ENCODE measurements at regions not wholly inside any gene's neighbourhood (a gene's known extent, or its start where the extent isn't known, plus 50 kb on each side); places are given as distances from the start of the nearest gene placed in this dataset.
A peak's percentile ranks its signal among the peaks of the same experiment; 100 is the strongest.

DNA sequence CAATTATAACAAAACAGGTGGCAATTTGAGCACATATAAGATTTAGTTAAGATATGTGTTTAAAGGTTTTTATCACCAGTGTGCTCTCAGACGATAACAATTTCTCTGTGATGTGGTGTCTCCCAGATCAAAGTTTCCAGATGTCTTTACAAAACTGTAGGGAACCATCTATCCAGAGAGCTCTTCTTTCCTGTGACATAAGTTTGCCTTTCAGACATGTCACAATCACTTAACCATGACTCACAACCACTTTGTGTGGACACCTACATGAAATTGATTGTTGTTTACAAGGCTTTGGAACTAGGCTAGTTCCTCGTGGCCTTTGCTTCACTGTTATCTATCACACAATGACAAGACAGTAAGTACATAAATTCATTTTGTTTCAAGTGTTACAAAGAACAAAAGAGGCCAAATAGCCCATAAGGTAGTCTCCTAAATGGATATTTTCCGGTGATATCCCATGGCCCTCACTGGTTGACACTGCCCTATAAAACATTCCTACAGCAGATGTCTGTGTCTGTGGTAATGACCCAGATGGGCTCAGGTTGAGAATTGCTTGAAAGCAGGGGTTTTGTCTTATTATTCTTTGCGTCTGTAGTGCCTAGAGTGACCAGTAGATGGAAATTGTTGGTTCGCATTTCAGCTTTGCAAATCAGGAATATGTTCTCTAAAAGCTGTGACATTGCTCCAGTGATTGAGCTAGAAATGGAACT is 297.8 kb upstream of the FAM241A start:
- TF ChIP-seq, protein P1, sequence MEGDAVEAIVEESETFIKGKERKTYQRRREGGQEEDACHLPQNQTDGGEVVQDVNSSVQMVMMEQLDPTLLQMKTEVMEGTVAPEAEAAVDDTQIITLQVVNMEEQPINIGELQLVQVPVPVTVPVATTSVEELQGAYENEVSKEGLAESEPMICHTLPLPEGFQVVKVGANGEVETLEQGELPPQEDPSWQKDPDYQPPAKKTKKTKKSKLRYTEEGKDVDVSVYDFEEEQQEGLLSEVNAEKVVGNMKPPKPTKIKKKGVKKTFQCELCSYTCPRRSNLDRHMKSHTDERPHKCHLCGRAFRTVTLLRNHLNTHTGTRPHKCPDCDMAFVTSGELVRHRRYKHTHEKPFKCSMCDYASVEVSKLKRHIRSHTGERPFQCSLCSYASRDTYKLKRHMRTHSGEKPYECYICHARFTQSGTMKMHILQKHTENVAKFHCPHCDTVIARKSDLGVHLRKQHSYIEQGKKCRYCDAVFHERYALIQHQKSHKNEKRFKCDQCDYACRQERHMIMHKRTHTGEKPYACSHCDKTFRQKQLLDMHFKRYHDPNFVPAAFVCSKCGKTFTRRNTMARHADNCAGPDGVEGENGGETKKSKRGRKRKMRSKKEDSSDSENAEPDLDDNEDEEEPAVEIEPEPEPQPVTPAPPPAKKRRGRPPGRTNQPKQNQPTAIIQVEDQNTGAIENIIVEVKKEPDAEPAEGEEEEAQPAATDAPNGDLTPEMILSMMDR (IDR thresholded peaks at IDR 0.05; ENCODE audit: insufficient read depth in 1 of 2, low read depth in 1 of 2, low read length in 1 of 2, severe bottlenecking in 1 of 2, unreplicated experiment in 1 of 2), result peak; percentile 36 to 41
- BruUV-seq (replicated peaks), result no TSS peak
- intact Hi-C loops (cut with micrococcal nuclease; ENCODE audit: unreplicated experiment), result loop anchor here (2.0 kb wide), 1 partner anchor 183 kb away; no protein-coding TSS in a partner anchor
- Histone ChIP-seq H3K27me3 (replicated peaks; ENCODE audit: control insufficient read depth, insufficient read depth, low read length) (no peaks in the 10 kb centered on the region), H3K36me3 (ENCODE audit: control insufficient read depth, insufficient read depth, low read length) (no peaks in the 10 kb centered on the region), H3K9me3 (no peaks in the 10 kb centered on the region; the same call in 1 of the 2 replicates), H3K4me3 (ENCODE audit: low read depth, low read length) (no peak overlapping the region), H3K4me1 (no peaks in the 10 kb centered on the region)
- Mint-ChIP-seq H3K27me3 (ENCODE audit: insufficient read depth, unreplicated experiment) (no peaks in the 10 kb centered on the region), H3K4me3 (ENCODE audit: unreplicated experiment) (no peak overlapping the region), H3K9me3 (ENCODE audit: unreplicated experiment) (no peaks in the 10 kb centered on the region), H3K36me3 (ENCODE audit: insufficient read depth, unreplicated experiment) (no peaks in the 10 kb centered on the region), H3K4me1 (ENCODE audit: low read depth, unreplicated experiment) (no peaks in the 10 kb centered on the region), H3K27ac (ENCODE audit: unreplicated experiment) (no peak overlapping the region)
- POLR2A ChIA-PET, result no interaction called here
- DNase-seq, result no peak
- CTCF ChIA-PET, result interaction anchor here (1.0 kb wide), 1 partner anchor 184 kb away, joined by 3 read pairs; no protein-coding TSS in a partner anchor

DNA sequence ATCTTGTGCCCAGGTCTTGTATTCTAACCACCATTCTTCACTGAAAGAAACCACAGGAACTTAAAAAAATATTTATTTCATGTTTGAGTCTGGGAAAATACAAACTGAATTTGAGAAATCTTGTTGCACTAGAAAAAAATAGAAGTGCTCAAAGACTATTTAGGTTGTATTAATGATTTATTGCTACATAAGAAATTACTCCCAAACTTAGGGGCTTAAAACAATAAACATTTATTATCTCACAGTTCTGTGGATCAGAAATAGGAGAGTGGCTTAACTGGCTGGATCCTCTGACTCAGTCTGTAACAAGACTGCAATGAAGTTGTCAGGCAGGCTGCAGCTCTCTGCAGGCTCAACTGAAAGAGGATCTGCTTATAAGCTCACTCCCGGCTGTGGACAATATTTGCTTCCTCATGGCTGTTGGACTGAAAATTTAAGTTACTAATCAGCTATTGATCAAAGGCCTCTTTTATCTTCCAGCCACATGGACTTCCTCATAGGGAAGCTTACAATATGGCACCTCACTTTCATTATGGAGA is 295.4 kb upstream of the FAM241A start:
- Histone ChIP-seq H3K4me3 (ENCODE audit: low read depth, low read length) (no peak overlapping the region), H3K4me1 (no peaks in the 10 kb centered on the region), H3K36me3 (ENCODE audit: control insufficient read depth, insufficient read depth, low read length) (no peaks in the 10 kb centered on the region), H3K9me3 (no peaks in the 10 kb centered on the region), H3K27me3 (replicated peaks; ENCODE audit: control insufficient read depth, insufficient read depth, low read length) (no peaks in the 10 kb centered on the region)
- H3K9me3 Mint-ChIP-seq (ENCODE audit: unreplicated experiment), result no peaks in the 10 kb centered on the region
- TF ChIP-seq, protein P1 (IDR thresholded peaks at IDR 0.05; ENCODE audit: insufficient read depth in 1 of 2, low read depth in 1 of 2, low read length in 1 of 2, severe bottlenecking in 1 of 2, unreplicated experiment in 1 of 2), result no peak
- no peaks in the 10 kb centered on the region for H3K4me1 Mint-ChIP-seq (ENCODE audit: low read depth, unreplicated experiment)
- POLR2A ChIA-PET, result no interaction called here
- intact Hi-C loops (cut with micrococcal nuclease; ENCODE audit: unreplicated experiment), result no loop called here
- H3K27me3 Mint-ChIP-seq (ENCODE audit: insufficient read depth, unreplicated experiment), result no peaks in the 10 kb centered on the region
- BruUV-seq (replicated peaks), result no TSS peak
- H3K36me3 Mint-ChIP-seq (ENCODE audit: insufficient read depth, unreplicated experiment), result no peaks in the 10 kb centered on the region
- CTCF ChIA-PET, result interaction anchor here (1.2 kb wide), 1 partner anchor 87 kb away, joined by 4 read pairs; no protein-coding TSS in a partner anchor
- H3K4me3 Mint-ChIP-seq (ENCODE audit: unreplicated experiment), result no peak overlapping the region
- DNase-seq, result no peak
- no peak overlapping the region for H3K27ac Mint-ChIP-seq (ENCODE audit: unreplicated experiment)

DNA sequence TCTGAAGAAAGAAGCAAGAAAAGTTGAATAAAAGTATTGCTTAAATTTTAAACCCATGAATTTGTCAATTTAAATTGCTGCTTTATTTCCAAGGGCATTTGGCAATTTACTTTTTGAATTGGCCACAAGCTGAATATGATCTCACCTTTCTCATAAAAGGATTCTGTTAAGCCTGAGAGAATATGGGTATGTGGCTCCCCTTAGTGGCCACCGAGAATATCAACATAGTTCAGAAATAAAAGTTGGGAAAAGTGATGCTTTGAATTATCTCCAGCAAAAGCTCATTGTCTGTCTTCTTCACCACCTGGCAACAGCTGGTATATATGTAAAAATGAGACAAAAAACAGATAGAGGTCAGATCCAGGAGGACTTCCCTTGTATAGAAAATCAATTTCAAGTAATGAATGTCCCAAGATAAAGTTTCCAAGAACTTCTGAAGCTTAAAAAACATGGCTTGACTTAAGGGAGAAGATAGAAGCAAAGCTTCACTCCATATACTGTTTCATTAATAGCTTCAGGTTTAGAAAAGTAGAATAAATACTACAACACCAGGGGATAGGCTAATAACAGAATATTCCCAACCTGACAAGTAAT is 290.7 kb upstream of the FAM241A start:
- H3K27ac Mint-ChIP-seq (ENCODE audit: unreplicated experiment), result no peak overlapping the region
- CTCF ChIA-PET, result interaction anchor here (0.6 to 1.5 kb wide), 5 partner anchors 83 to 223 kb away, joined by 3 to 14 read pairs (median 4); no protein-coding TSS in a partner anchor
- DNase-seq, result peak in 1 of 2 experiments; percentile 36
- H3K4me1 ChIP-seq, result no peaks in the 10 kb centered on the region
- H3K27me3 Mint-ChIP-seq (ENCODE audit: insufficient read depth, unreplicated experiment), result no peaks in the 10 kb centered on the region
- TF ChIP-seq, protein P1 (IDR thresholded peaks at IDR 0.05; ENCODE audit: insufficient read depth in 1 of 2, low read depth in 1 of 2, low read length in 1 of 2, severe bottlenecking in 1 of 2, unreplicated experiment in 1 of 2), result peak; percentile 52 to 54
- H3K36me3 Mint-ChIP-seq (ENCODE audit: insufficient read depth, unreplicated experiment), result no peaks in the 10 kb centered on the region
- H3K4me3 Mint-ChIP-seq (ENCODE audit: unreplicated experiment), result no peak overlapping the region
- no peaks in the 10 kb centered on the region for H3K27me3 ChIP-seq (replicated peaks; ENCODE audit: control insufficient read depth, insufficient read depth, low read length)
- H3K4me1 Mint-ChIP-seq (ENCODE audit: low read depth, unreplicated experiment), result no peaks in the 10 kb centered on the region
- intact Hi-C loops (cut with micrococcal nuclease; ENCODE audit: unreplicated experiment), result loop anchor here (1.0 kb wide), 3 partner anchors 83 to 212 kb away; no protein-coding TSS in a partner anchor
- H3K9me3 ChIP-seq, result no peaks in the 10 kb centered on the region
- H3K4me3 ChIP-seq (ENCODE audit: low read depth, low read length), result no peak overlapping the region
- no peaks in the 10 kb centered on the region for H3K36me3 ChIP-seq (ENCODE audit: control insufficient read depth, insufficient read depth, low read length)
- BruUV-seq (replicated peaks), result no TSS peak
- POLR2A ChIA-PET, result no interaction called here
- H3K9me3 Mint-ChIP-seq (ENCODE audit: unreplicated experiment), result no peaks in the 10 kb centered on the region
